Keratinocyte (primary cell): ENCODE measurements at regions not wholly inside any gene's neighbourhood (a gene's known extent, or its start where the extent isn't known, plus 50 kb on each side); places are given as distances from the start of the nearest gene placed in this dataset.
A peak's percentile ranks its signal among the peaks of the same experiment; 100 is the strongest.

Experiments
- DNase-seq: peaks from one replicate; pipeline ENCODE4 v3.0.0-alpha.2; 2011; ENCODE audit warnings: low read depth, missing footprints, low spot score
- FAIRE-seq: peaks from 2 replicates; lab custom pipeline; 2011; peaks lifted over from hg19 to GRCh38; lab: Jason Lieb, UNC
- H2AFZ ChIP-seq: 2 replicates; pipeline ENCODE4 v1.6.0; 2012; ENCODE audit warnings: low read length, control low read depth, inconsistent platforms; ENCODE audit not compliant: control insufficient read depth
- H3K27ac ChIP-seq: 2 replicates; pipeline ENCODE4 v1.5.1; 2011; ENCODE audit warnings: low read length; ENCODE audit not compliant: control insufficient read depth, insufficient read depth
- H3K27me3 ChIP-seq: 3 replicates; pipeline ENCODE4 v1.6.0; 2011; ENCODE audit warnings: low read length; ENCODE audit not compliant: control insufficient read depth, insufficient read depth; ENCODE audit errors: extremely low read depth
- H3K36me3 ChIP-seq, 2 experiments: 2 replicates in 1 of 2; 3 replicates in 1 of 2; pipeline ENCODE4 v1.5.1; 2011; ENCODE audit warnings: low read length in 2 of 2, mild to moderate bottlenecking in 1 of 2; ENCODE audit not compliant: control insufficient read depth in 2 of 2, insufficient read depth in 2 of 2; ENCODE audit errors: extremely low read depth in 1 of 2
- H3K4me1 ChIP-seq: 3 replicates; pipeline ENCODE4 v1.5.1; 2011; ENCODE audit warnings: low read length; ENCODE audit not compliant: control insufficient read depth, insufficient read depth; ENCODE audit errors: extremely low read depth
- H3K4me2 ChIP-seq: 3 replicates; pipeline ENCODE4 v1.6.0; 2011; ENCODE audit warnings: low read depth, low read length; ENCODE audit not compliant: control insufficient read depth, insufficient read depth; ENCODE audit errors: extremely low read depth
- H3K4me3 ChIP-seq, 3 experiments: fragments of 200-600 bp in 1 of 3; sonication (generic) in 1 of 3; 2 replicates in 2 of 3; 3 replicates in 1 of 3; pipeline ENCODE4 v1.5.1; 2011 to 2016; ENCODE audit warnings: low read length in 3 of 3, mild to moderate bottlenecking in 3 of 3, control low read depth in 2 of 3, inconsistent platforms in 1 of 3, low read depth in 1 of 3, mixed read lengths in 1 of 3, mixed run types in 1 of 3, moderate library complexity in 1 of 3; ENCODE audit not compliant: control insufficient read depth in 2 of 3, insufficient read depth in 2 of 3; ENCODE audit errors: extremely low read depth in 1 of 3
- H3K79me2 ChIP-seq: 2 replicates; pipeline ENCODE4 v1.6.0; 2012; ENCODE audit warnings: low read length; ENCODE audit not compliant: control insufficient read depth, insufficient read depth
- H3K9ac ChIP-seq: 3 replicates; pipeline ENCODE4 v1.6.0; 2011; ENCODE audit warnings: low read length; ENCODE audit not compliant: control insufficient read depth, insufficient read depth; ENCODE audit errors: extremely low read depth
- H3K9me1 ChIP-seq: 3 replicates; pipeline ENCODE4 v1.6.0; 2011; ENCODE audit warnings: low read length; ENCODE audit not compliant: control insufficient read depth, insufficient read depth; ENCODE audit errors: extremely low read depth
- H3K9me3 ChIP-seq: 2 replicates; pipeline ENCODE4 v1.5.1; 2012; ENCODE audit warnings: low read depth, low read length; ENCODE audit not compliant: control insufficient read depth
- H4K20me1 ChIP-seq: 3 replicates; pipeline ENCODE4 v1.6.0; 2011; ENCODE audit warnings: low read length; ENCODE audit not compliant: control insufficient read depth, insufficient read depth; ENCODE audit errors: extremely low read depth
- EZH2 ChIP-seq: IDR thresholded peaks from one replicate; pipeline ENCODE4 v1.6.1; 2012; ENCODE audit warnings: inconsistent platforms, mild to moderate bottlenecking, low read length, moderate library complexity
- dilution Hi-C: fragments of 300-500 bp; cut with MboI; formaldehyde crosslinking; loops from one replicate; pipeline ENCODE4 v1.7.0; 2020; ENCODE audit warnings: low sequenced_read_pairs; ENCODE audit not compliant: extremely low pct_ligation_motif_present
- TF ChIP-seq, protein P1 (sequence below), 3 experiments: IDR thresholded peaks in 1 of 3; conservative IDR thresholded peaks in 1 of 3; optimal IDR thresholded peaks in 1 of 3; 2 replicates in 2 of 3; 3 replicates in 1 of 3; pipeline versions ENCODE3 to v1.5.1; 2011; ENCODE audit warnings: low read length in 3 of 3, mild to moderate bottlenecking in 3 of 3, moderate library complexity in 2 of 3, control low read depth in 1 of 3, inconsistent platforms in 1 of 3; ENCODE audit not compliant: insufficient read depth in 2 of 3; ENCODE audit errors: extremely low read depth in 1 of 3

DNA sequence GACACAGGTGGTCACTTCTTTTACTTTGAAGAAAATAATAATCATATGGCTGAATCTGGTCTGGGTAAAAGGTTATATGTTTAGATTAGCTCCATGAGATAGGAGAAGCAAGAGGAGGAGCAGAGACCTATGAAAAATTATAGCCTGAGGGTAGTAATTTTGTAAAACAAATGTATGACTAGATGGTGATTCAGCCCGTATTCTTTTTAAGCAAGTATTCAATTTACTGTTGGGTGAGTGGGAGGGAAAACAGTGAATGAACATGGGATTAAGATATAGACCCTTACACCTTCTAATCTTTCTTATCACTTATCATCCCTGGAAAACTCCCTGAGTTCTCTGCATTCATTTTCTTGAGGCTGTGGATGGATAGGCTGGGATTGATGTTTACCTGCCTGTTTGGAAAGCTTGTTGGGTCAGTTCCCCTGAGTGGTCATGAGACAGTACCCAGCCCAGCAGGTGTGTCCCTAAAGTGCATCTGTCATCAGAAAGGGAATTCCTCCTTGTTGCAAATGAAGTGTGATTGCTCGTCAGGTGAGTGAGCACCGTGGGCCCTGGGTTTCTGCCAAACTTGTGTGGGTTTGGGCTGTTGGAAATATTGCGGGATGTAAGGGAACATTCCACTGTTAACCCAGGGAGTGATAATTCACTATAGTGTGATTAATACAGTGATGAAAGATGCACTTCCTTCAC is 101.2 kb upstream of the GDNF start:
- H4K20me1 ChIP-seq = no peaks in the 10 kb centered on the region
- H3K36me3 ChIP-seq = no peaks in the 10 kb centered on the region
- peak; percentile 98 for FAIRE-seq
- no peaks in the 10 kb centered on the region for H3K79me2 ChIP-seq
- H3K4me3 ChIP-seq = no peak overlapping the region
- H3K4me1 ChIP-seq = peaks cover 37% of the 10 kb centered on the region
- DNase-seq = peak; percentile 79
- H3K9me1 ChIP-seq = peaks cover 2% of the 10 kb centered on the region
- no peaks in the 10 kb centered on the region for H3K9me3 ChIP-seq
- no peaks in the 10 kb centered on the region for H3K27me3 ChIP-seq
- TF ChIP-seq EZH2 = no peak
- TF ChIP-seq, protein P1, sequence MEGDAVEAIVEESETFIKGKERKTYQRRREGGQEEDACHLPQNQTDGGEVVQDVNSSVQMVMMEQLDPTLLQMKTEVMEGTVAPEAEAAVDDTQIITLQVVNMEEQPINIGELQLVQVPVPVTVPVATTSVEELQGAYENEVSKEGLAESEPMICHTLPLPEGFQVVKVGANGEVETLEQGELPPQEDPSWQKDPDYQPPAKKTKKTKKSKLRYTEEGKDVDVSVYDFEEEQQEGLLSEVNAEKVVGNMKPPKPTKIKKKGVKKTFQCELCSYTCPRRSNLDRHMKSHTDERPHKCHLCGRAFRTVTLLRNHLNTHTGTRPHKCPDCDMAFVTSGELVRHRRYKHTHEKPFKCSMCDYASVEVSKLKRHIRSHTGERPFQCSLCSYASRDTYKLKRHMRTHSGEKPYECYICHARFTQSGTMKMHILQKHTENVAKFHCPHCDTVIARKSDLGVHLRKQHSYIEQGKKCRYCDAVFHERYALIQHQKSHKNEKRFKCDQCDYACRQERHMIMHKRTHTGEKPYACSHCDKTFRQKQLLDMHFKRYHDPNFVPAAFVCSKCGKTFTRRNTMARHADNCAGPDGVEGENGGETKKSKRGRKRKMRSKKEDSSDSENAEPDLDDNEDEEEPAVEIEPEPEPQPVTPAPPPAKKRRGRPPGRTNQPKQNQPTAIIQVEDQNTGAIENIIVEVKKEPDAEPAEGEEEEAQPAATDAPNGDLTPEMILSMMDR (optimal IDR thresholded peaks at IDR 0.05 in 1 of 3, IDR thresholded peaks at IDR 0.05 in 1 of 3, conservative IDR thresholded peaks at IDR 0.05 in 1 of 3; ENCODE audit: extremely low read depth in 1 of 3, insufficient read depth in 2 of 3, low read length in 3 of 3) = no peak
- dilution Hi-C loops = no loop called here
- peak overlapping the region; percentile 13 for H3K9ac ChIP-seq
- H3K27ac ChIP-seq = peak overlapping the region; percentile 80
- no peak overlapping the region for H2AFZ ChIP-seq
- peak overlapping the region; percentile 59 for H3K4me2 ChIP-seq

DNA sequence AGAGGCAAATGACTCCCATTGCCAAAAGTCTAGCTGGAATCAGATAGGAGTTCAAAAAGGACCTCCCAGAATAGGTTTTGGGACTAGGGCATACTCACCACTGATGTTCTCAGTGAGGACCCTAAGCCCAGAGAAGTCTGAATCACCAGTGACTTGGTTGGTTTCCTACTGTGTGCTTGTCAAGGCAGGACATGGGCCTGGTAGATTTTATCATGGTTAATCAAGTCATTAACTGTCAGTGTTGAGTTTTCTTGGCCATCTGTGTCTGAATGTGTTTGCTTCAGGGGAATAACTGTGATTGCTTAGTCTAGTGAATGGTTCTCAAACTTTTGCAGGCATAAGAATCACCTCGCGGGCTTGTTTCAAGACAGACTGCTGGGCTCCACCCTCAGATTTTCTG is 99.0 kb upstream of the GDNF start:
- dilution Hi-C loops = no loop called here
- Histone ChIP-seq H3K4me3 (no peak overlapping the region), H3K27ac (no peak overlapping the region), H3K9me3 (no peaks in the 10 kb centered on the region), H4K20me1 (no peaks in the 10 kb centered on the region), H3K9ac (no peak overlapping the region), H3K36me3 (no peaks in the 10 kb centered on the region), H2AFZ (no peak overlapping the region), H3K27me3 (no peaks in the 10 kb centered on the region), H3K9me1 (peaks cover 2% of the 10 kb centered on the region), H3K79me2 (no peaks in the 10 kb centered on the region), H3K4me2 (peak overlapping the region; percentile 7), H3K4me1 (peaks cover 37% of the 10 kb centered on the region)
- TF ChIP-seq, protein P1 (optimal IDR thresholded peaks at IDR 0.05 in 1 of 3, IDR thresholded peaks at IDR 0.05 in 1 of 3, conservative IDR thresholded peaks at IDR 0.05 in 1 of 3; ENCODE audit: extremely low read depth in 1 of 3, insufficient read depth in 2 of 3, low read length in 3 of 3) = no peak
- TF ChIP-seq EZH2 = no peak
- DNase-seq (peak; percentile 25), FAIRE-seq (peak; percentile 85)
